Gastrocnemius medialis (tissue), 4 donors: ENCODE measurements at regions not wholly inside any gene's neighbourhood (a gene's known extent, or its start where the extent isn't known, plus 50 kb on each side); places are given as distances from the start of the nearest gene placed in this dataset.

Source experiments
- POLR2A ChIP-seq, 2 donors: fragments of 450-650 bp; IDR thresholded peaks; one replicate each; pipeline ENCODE4 v1.6.1; 2017; ENCODE audit warnings: antibody characterized with exemption in 2 of 2, mild to moderate bottlenecking in 2 of 2, moderate library complexity in 2 of 2
- TF ChIP-seq, protein P1 (sequence below), 5 experiments: fragments of 450-650 bp in 3 of 5; fragments of 200-600 bp in 2 of 5; sonication (generic) in 2 of 5; IDR thresholded peaks in 4 of 5; conservative IDR thresholded peaks in 1 of 5; 1 replicate in 4 of 5; 2 replicates in 1 of 5; pipeline ENCODE4 v1.5.1; 2016 to 2019; ENCODE audit warnings: antibody characterized with exemption in 5 of 5, mild to moderate bottlenecking in 3 of 5, moderate library complexity in 3 of 5

DNA sequence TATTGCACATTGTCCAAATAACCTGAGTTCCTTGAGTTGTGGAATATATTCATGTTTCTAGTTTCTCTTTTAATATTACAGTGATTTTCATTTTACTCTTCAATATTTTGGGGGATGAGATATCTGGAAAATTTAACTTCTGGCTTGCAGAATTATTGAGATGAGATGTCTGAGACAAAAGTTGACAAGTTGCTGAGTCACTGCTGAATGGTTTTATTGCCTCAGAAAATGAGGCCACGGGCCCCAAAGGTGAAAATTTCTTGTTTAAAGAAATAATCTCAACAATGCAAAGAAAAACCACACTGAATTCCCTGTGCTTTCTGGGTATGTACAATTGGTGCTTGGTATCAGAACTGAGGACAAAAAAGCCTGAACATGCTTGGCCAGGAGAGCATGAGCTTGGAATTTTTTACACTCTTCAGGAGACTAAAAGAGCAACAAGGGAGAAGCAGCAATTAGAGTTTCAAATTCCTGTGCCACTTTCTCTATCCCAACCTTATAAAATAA is 129.2 kb upstream of the TOM1L1 start:
- TF ChIP-seq, protein P1, sequence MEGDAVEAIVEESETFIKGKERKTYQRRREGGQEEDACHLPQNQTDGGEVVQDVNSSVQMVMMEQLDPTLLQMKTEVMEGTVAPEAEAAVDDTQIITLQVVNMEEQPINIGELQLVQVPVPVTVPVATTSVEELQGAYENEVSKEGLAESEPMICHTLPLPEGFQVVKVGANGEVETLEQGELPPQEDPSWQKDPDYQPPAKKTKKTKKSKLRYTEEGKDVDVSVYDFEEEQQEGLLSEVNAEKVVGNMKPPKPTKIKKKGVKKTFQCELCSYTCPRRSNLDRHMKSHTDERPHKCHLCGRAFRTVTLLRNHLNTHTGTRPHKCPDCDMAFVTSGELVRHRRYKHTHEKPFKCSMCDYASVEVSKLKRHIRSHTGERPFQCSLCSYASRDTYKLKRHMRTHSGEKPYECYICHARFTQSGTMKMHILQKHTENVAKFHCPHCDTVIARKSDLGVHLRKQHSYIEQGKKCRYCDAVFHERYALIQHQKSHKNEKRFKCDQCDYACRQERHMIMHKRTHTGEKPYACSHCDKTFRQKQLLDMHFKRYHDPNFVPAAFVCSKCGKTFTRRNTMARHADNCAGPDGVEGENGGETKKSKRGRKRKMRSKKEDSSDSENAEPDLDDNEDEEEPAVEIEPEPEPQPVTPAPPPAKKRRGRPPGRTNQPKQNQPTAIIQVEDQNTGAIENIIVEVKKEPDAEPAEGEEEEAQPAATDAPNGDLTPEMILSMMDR (IDR thresholded peaks at IDR 0.05 in 4 of 5, conservative IDR thresholded peaks at IDR 0.05 in 1 of 5), result no peak
- TF ChIP-seq POLR2A (IDR thresholded peaks at IDR 0.05), result no peak
